Dedifferentiated amniotic fluid mesenchymal stem cell (primary cell): ENCODE measurements at regions not wholly inside any gene's neighbourhood (a gene's known extent, or its start where the extent isn't known, plus 50 kb on each side); places are given as distances from the start of the nearest gene placed in this dataset.

Source experiments
- DNase-seq: peaks from one replicate; pipeline ENCODE4 v3.0.0-alpha.2; 2016; ENCODE audit errors: extremely low spot score

DNA sequence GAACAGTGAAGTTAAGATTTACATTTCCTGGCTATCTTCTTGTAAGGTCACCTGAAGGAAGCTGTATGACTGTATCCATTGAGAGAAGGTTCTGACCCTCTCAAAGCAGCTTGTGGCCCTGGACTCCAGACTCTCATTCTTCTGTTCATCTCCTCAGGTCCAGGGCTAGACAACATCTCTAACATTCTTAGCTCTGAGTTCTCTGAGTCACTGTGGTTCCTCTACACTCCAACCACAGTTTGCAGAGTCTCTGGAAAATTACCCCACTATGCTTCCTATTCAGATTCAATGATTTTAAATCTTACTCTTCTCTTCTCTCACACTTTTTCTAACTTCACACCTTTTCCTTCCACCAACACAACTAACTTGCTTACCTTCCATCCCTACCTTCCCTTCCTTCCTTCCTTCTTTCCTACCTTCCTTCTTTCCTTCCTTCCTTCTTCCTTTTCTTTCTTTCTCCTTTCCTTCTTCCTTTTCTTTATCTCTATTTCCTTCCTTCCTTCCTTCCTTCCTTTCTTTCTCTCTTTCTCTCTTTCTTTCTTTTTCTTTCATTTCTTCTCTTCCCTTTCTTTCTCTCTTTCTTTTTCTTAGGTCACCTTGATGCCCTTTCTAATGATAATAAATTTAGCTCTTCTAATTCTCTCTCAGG is 824.3 kb upstream of the ZEB2 start:
- no peak for DNase-seq

DNA sequence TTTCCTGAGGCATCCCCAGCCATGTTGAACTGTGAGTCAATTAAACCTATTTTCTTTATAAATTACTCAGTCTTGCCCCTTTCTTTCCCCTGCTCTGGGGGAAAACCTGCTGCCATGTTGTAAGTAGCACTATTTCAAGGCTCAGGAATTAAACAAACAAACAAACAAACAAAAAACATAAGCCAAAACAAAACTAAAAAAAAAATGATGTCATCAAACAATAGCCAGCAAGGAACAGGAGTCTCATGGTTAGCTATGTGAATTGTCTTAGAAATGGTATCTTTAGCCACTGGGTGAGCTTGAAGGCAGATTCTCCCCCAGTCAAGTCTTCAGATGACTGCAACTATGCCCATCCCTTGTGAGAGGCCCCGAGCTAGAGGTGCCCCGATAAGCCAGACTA is 823.4 kb upstream of the ZEB2 start:
- DNase-seq, result no peak

DNA sequence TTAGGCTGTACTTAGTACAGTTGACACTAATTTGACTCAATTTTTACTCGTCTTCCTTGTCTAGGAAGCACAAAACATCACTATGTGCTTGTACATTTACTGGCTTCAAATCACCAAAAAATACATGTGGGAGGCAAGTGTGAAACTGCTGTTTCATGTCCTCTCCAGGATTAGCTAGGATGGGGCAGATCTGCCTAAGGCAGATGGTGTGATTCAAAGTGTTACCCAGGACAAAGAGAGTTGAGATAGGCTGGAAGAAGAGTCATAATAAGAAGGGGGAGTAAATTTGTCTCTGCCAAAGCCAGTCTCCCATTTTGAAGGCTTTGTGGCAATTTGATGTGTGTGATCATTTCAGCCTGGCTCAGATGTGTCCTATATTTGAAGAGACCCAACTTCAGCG is 821.6 kb upstream of the ZEB2 start:
- DNase-seq, result no peak

DNA sequence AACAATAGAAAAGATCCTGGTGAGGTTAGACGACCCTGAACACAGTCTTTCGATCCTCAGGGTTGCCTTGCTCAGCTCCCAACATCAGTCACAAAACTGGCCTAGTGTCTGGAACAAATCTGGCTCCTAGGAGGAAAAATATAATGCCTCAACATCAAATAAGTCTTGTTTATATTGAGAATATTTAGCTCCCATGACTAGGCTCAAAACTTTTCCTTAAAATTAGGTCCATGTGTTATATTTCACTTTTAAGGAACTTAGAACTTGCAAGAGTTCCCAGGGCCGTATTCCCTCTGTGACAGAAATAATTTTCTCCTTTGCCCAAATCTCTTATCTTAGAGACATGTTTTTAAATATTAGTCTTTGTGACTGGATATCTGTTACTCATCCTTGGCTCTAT is 819.7 kb upstream of the ZEB2 start:
- DNase-seq, result no peak

DNA sequence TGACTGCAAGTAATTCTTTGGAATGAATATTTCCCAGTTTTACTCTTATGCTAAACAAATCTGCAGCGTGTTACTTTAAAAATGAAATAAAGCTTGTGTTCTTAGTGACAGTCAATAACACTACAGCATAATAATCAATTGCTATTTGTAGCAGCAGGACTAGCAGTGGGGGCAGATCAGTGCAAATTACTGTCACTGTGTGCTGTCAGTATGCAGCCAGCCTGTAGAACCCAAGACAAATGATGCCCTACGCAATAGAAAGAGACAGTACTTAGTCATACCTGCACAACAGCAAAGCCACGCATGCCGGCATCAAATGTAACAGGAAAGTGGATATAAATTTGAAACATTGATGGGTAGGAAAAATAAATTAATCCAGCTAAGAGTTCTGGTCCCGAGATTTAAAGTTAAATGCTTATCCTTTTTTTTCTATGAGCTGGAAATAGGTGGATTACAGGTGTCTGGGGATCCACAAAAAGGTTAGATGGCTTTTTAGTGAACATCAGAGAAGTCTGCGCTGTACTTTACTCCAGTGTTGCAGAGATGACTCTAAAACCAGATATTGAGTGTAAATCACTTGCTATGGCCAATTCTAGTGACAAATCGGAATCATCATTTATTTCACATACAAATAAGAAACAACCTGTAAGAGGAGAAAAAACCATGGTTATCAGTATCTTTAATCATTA is 812.4 kb upstream of the ZEB2 start:
- DNase-seq, result no peak

DNA sequence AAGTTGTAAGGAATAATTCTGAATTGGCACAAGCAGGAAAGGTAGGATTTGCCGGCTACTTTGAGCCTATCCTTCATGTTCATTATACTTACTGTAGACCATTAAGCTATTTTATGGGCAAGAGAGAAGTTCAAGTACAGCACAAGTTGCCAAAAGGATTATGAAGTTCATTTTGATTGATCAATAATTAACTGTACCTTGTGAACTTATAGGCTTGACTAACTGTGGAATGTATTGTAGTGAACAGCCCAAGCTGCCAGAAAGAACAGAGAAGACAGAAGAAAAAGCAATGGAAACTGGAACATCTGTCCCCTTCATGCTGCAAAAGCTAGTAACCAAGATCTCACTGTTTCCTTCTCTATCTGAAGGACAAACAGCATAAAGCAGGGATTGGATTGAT is 810.1 kb upstream of the ZEB2 start:
- DNase-seq, result no peak

DNA sequence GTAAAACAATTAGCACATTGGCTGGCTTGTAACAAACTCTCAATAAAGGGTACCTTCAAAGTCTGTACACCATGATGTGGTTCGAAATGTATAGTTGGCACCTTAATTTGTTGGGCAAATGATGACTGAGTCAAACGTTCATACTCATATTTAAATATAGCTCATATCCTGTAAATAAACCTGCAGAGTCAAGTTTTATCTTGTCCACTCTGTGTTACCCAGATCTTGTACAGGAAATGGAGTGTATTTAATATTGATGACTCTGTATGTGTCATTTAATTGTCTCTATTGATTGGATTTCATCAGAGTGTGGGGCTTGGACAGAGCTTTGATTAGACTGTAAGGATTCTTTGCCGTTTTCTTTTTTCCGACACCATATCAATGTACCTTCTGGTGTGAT is 805.6 kb upstream of the ZEB2 start:
- DNase-seq, result no peak

DNA sequence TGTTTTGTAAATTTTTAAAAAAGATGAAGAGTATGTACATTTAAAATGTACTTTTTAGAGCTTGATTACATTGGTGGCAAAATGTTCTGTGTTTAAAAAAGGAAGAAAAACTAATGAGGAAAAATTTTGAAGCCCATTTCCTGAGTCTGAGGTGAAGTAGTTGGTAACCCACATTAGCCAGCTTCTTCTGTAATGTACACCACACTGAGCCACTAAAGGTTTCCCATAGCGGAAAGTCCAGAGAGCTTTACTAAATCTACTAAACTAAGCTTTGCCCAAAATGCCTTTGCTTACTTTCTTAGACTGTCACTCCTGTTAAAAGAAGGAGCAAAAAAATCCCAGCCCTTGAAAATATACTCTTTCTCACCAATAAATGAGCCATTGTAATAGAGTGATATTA is 804.8 kb upstream of the ZEB2 start:
- DNase-seq, result no peak

DNA sequence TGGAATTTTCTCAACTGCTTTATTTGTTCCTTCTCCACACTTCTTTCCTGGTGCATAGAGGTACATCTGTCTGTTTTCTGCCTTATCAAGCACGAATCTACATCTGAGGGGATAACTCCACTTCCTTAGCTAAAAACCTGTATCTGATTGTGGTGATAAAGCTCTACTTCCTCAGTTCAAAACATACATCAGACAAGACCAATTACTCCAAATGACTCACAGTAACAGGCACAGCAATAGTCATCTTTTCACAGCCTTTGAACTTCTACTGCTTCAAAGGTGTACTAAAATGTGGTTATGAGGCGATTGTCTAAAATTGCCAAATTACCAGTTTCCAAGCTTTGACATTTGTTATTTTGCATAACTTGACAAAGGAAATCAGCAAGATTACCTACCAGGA is 803.6 kb upstream of the ZEB2 start:
- no peak for DNase-seq

DNA sequence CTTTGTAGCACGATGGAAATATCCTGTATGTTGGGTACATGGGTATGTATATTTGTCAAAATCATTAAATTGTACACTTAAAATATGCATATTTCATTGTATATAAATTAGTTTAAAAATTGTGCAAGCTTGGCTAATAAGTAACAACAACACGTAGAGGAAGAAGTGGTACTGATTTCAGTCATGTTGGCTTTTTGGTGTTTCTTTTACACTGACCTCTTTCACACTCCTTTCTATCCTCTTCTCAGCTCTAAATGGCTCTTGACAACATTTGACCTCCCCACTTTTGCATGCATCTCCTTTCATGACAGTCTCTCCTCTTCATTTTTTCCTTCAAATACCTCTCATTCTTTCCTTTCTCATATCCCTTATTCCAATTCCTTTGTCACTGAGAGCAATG is 801.4 kb upstream of the ZEB2 start:
- DNase-seq, result no peak

DNA sequence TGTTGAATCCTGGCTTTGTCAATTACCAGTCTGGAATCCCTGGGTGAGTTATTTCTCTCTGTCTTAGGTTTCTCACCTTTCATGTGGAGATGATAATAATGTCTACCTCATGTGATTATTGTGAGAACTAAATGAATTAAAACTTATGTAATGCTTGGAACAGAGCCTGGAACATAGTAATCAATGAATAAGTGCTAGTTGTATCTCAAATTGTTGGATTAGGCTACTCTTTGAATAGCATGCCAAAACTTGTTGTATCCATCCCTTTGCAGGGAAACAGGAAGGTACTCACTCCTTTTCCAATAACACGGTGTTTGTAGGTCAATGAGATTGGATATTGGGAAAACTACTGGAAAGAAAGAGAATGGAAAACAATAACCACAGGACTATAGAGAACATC is 796.6 kb upstream of the ZEB2 start:
- DNase-seq, result no peak

DNA sequence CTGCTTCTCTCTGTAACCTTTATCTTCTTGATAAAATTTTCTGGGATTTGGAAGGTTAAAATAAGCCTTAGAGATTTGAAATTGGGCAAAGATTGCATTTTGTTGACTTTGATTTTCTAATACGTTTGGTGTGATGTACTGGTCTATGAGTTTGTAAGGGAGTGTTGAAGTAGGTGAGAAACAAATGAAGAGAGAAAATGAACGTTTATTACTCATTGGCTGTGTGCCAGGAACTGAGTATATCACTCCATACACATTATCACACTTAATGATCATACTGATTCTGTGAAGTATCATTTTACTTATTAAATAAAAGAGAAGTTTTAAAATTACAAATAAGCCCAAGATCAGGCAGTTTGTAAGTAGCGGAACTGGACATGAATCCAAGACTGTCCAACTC is 795.1 kb upstream of the ZEB2 start:
- no peak for DNase-seq

DNA sequence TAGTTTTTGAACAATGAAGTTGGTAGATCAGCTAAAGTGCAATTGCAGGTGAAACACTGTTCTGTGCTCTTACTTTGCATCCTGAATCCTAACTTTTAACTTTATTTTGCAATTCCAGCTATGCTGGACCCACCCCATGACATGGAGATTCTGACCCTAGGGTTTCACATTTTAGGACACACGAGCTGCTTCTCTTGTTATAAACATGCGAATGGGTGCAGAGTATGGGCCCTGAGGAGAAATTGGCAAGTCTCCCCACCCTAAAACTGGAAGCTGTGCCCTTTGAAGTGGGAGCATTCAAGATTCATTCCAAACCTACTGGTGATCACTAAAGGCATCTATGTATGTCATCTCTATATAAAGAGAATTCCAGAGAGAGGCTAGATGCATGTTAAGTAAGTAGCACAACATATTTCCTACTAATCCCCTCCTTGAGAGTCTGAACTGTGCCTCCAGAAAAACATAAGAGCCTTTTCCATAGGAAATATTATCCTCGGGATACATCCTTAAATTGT is 794.3 kb upstream of the ZEB2 start:
- DNase-seq, result no peak

DNA sequence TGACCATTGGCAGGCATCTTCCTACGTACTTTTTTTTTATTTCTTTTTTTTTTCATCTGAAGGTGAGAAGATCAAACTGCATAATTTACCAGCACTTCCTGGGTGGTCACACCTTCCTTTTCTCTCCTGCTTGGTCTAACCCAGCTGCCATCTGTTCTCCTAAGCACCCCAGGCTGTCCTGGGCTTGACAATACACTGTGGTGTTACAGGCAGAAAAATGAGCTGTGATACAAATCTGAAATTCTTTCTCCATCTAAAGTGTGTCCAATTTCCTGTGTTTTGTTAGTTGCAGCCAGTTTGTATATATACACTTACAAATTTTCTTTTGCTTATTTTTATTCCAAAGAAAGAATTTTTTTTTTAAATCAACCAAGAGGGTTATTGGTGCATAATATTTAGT is 786.0 kb upstream of the ZEB2 start:
- no peak for DNase-seq

DNA sequence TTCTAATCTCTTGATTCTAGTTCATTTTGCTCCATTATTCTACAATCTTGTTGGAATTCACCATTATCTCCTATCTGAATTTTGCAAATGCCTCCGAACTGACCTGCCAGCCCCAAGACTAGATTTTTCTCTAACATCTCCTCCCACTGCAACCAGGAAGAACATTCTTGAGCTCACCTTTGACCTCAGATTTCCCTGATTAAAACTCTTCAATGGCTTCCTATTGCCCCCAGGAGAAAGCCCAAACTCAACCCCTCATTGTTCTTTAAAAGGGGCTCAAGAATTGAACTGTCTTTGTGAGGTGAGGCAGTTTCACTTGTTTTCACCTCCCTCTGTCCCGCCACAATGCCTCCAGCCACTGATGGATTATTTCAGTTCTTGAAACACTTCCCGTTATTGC is 784.6 kb upstream of the ZEB2 start:
- DNase-seq, result no peak

DNA sequence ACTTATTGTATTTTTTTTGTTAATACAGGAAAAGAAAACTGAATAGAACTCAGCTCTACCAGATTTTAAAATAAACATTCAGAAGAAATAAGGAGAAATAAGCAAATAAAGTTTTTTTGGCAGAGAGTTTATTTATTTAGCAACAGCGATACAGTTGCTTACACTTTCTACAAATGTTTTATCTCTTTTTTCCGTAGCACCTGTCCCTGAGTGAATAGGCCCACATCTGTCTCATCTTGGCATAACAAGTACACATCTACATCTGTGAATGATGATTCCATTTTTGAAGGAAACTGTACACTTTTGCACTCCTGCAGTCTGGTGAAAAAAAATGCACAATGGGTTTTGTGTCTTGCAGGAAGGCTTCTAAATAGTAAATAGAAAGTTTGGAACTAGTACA is 783.6 kb upstream of the ZEB2 start:
- DNase-seq, result no peak

DNA sequence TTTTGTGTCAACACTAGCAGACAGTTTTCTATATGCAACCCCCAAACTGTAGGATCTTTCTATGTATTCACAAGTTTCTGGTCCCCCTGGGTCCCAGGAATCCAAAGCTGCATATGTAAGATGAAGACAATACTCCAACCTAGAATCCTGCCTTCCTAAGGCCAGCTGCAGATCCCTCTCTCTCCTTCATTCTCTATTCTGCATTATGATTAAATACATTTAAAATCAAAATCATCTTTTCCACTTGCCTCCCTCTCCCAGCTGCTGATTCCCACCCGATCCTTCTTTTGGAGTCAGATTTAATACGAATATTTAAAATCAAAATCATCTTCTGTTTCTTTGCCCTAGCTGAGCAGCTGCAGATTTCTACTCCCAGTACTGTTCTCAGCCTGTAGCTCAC is 783.0 kb upstream of the ZEB2 start:
- DNase-seq, result no peak

DNA sequence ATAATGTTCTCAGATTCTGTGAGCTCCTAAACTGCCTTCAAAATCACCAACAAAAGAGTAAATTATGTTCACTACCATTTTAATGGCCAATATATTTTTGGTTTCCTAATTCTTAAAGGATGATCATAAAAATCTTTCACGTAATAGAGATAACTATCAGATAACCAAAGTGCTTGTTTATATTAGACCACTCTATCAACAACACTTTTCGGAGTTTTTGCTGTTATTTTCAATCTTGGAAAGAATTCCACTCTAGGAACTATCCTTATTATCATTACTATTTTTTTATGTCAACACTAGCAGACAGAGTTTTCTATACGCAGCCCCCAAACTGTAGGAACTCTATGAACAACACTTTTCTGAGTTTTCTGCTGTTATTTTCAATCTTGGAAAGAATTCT is 782.5 kb upstream of the ZEB2 start:
- no peak for DNase-seq

DNA sequence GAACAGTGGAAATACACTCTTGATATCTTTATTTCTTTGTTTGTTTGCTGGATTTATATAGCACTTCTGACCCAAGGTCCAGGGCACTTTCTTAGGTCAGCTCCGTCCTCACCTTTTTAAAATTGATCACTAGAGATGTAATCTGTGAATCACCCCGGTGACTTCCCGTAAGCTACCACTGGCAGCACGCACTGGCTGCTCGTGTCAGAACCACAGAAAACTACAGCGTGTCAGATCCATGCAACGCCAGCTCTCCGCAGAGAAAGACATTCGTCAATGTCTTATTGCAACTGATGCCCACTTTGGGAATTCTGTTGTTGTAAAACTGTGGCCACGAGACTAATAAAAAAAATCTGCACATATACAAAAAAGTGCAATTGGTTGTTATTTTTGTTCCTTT is 779.4 kb upstream of the ZEB2 start:
- no peak for DNase-seq

DNA sequence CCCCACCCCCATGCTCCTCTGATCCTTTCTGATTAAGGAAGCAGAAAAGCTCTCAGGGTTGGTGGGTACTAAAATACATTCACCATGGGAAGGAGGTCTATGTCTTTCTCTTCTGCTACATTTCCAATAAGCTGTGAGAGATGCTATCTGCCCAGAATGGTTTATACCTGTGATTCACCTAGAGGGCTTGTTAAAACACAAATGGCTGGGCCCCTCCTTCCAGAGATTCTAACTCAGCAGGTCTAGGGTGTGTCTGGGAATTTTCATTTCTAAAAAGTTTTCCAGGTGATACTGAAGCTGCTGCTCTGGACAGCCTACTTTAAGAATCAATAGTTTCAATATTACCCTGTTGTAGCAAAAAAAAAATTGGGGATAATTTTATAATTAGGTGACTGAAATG is 772.2 kb upstream of the ZEB2 start:
- no peak for DNase-seq

DNA sequence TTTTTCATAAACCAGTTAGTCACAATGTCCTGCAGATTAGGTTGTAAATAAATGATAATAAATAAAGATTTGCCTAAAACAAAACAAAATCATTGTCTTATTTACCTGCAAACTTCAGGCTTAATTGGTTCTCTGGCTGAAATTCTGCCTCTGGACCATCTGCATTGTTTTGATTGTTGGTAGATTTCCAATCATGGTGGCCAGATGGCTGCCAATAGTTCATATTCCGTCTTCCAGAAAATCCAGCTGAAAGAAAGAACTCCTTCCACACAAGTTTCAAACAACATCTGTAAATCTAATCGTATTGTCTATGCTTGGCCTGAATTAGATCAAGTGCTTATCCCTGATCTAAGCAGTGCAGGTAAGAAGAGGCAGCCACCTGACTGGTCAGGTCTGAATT is 771.1 kb upstream of the ZEB2 start:
- no peak for DNase-seq

DNA sequence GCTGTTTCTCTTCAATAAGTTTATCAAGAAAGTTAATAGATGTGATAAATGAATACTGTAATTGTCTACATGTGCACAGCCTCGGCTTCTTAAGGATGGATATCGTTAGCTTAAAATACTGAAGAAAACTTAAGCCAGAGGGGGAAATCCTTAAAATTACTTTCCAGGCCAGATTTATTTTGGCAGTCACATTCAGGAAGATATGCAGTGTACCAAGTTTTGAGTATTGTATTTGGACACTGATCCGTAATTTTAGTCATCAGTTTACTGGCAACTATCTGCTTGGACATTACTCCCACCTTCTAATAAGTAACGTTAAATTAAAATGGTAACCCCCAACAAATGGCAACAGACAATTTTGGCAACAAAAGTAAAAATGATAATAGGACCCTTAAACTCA is 770.0 kb upstream of the ZEB2 start:
- no peak for DNase-seq

DNA sequence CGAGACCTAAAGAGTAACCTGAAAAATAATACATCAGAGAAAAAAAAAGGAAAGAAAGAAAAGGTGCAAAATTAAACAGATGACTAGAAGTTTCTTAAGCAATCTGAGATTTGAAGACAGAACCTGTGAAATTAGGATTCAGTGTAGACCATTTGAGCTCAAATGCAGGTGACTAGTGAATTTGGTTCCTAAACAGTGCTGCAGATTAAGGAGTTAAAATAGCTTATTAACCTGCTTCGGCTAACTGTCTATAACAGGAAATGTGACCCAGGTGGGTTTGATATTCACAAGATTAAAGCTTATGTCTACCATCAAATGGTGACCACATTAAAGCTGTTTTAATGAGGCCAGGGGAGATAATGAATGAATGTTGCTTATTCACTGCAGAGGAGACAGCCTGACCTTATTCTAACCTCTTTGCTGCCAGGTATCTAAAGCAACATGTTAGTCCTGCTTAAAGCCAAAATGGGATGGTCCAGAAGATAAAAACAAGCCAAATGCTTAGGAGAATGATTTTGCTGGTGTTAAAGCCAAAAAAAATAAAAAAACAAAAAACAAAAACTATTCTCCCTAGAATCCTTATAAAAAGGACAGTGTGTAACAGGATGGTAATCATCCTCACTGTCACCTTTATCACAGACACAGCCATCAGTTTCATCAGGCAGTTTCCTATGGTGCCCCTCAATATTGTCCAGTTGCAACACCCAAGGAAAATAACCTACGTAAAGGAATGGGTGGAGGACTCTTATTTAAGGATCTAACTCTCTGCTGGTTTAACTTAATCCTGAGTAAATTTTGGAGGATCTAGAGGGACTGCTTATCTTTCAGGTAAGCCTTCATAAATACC is 769.0 kb upstream of the ZEB2 start:
- no peak for DNase-seq
